Endothelial cell of umbilical vein (primary cell): ENCODE measurements at regions not wholly inside any gene's neighbourhood (a gene's known extent, or its start where the extent isn't known, plus 50 kb on each side); places are given as distances from the start of the nearest gene placed in this dataset.

Source experiments
- CTCF ChIP-seq, 2 donors: IDR thresholded peaks; 1 replicate in 1 of 2; 2 replicates in 1 of 2; pipeline ENCODE4 v1.5.1; 2011; ENCODE audit warnings: low read length in 2 of 2, mild to moderate bottlenecking in 2 of 2, moderate library complexity in 2 of 2, control low read depth in 1 of 2, inconsistent platforms in 1 of 2, low read depth in 1 of 2; ENCODE audit not compliant: insufficient read depth in 1 of 2; ENCODE audit errors: extremely low read depth in 1 of 2
- EZH2 ChIP-seq: IDR thresholded peaks from 2 replicates; pipeline ENCODE4 v1.6.1; 2012; ENCODE audit warnings: borderline replicate concordance, low read depth, mild to moderate bottlenecking, moderate library complexity, low read length, inconsistent platforms; ENCODE audit not compliant: severe bottlenecking
- FOS ChIP-seq: IDR thresholded peaks from 2 replicates; pipeline ENCODE4 v1.6.1; 2011; ENCODE audit warnings: mild to moderate bottlenecking, low read length, moderate library complexity, borderline replicate concordance; ENCODE audit not compliant: insufficient read depth
- JUN ChIP-seq: IDR thresholded peaks from 2 replicates; pipeline ENCODE4 v1.6.1; 2011; ENCODE audit warnings: borderline replicate concordance, low read depth; ENCODE audit not compliant: insufficient read length, insufficient read depth

DNA sequence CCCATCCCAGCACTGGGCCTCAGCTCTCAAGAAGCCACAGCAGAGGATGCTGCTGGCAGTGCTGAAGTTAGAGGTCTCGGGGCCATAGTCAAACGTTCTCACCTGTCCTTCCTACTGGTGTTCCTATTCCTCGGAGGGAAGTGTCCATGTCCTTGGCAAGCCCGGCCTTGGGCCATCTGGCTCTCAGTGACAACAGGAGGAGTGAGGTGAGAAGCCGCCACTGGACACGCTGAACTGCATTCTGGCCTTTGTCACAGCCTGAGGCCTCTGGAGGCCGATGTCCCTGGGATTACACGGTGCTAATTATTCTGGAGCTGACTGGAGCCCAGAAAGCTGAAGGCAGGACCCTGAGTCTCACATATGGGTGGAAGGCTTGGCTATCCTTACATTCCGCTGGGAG lies 92.5 kb downstream of the OLFM1 start:
- TF ChIP-seq CTCF (IDR thresholded peaks at IDR 0.05; ENCODE audit: extremely low read depth in 1 of 2, insufficient read depth in 1 of 2, low read depth in 1 of 2, low read length in 2 of 2) (no peak), FOS (no peak), JUN (no peak), EZH2 (no peak)
